ENCODE measurements at regions not wholly inside any gene's neighbourhood (a gene's known extent, or its start where the extent isn't known, plus 50 kb on each side); places are given as distances from the start of the nearest gene placed in this dataset.

DNA sequence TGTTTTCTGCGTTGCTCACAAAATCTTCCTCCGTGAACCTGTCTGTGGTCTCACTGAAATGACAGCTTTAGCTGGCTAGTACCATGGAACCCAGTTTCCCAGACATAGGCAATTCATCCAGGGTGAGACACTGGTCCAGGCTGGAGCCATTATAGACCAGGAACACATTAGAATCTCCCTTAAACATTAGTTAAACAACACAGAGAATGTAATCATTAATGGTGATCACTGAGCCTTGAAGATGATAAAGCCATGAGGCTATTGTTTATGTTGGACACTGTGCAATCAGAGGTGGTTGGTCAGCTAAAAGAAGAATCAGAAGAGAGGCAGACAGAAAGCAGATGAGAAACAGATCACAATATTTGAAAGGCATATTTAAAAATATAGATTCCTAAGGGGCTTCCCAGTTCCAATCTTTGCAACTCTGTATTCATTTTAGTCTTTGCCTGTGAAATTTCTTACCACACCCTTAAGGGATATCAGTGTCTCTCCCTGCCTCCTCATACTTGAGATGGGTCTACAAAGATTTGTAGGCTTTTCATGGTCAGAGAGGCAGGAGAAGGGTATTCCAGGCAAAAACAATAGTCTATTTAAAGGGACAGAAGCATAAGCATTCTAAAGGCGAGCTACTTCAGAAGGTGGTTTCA lies 317.9 kb downstream of the MAP2K6 start:
- Histone ChIP-seq H3K36me3 (ENCODE audit: insufficient read depth, low read length) (no peaks in the 10 kb centered on the region), H3K4me1 (ENCODE audit: insufficient read depth, low read length) (no peaks in the 10 kb centered on the region), H3K27me3 (ENCODE audit: insufficient read depth, low read length) (no peaks in the 10 kb centered on the region)

DNA sequence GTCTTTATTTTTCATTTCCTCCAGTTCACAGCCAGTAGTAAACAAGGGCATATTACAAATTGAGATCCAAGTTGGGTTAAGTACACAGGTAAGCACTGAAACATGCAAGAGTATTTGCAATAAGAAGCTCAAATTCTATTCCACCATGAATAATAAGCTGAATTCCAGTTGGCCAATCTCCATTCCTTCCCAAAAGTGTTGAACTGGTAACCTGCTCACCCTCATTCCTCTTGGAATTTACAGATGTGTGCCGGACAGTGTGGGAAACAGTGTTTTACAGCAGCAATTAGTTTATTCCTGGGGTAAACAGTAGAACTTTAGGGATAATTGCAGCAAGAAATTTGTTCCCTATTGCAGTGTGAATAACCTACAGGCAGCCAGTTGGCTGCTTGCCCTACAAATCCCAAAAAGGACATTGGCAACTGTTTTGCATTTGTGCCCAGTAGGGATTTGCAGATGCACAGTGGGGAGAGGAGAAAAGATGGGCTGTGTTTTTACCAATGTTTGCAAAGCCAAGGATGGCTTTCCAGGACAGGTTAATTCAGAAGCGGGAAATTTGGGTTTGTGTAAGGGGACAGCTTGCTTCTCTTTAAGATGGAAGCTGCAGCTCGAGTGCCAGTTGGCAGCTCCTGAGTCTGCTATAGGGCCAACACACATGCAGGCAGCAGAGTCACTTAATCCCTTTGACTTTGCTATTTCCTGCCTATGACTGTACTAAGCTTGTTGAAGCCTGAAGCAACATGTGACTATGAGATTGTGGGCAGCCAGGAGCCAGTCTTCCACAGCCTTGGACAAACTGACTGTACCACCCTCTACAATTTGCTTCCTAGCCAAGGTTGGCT lies 318.9 kb downstream of the MAP2K6 start:
- Histone ChIP-seq H3K4me1 (ENCODE audit: insufficient read depth, low read length) (no peaks in the 10 kb centered on the region), H3K36me3 (ENCODE audit: insufficient read depth, low read length) (no peaks in the 10 kb centered on the region), H3K27me3 (ENCODE audit: insufficient read depth, low read length) (no peaks in the 10 kb centered on the region), H3K4me3 (ENCODE audit: low read length) (no peak overlapping the region), H3K9me3 (ENCODE audit: low read length) (no peaks in the 10 kb centered on the region), H2AFZ (ENCODE audit: low read depth, low read length) (no peak overlapping the region)

More for the DNA sequence above, 317.9 kb downstream of the MAP2K6 start:
- Histone ChIP-seq H3K4me3 (ENCODE audit: low read length) (no peak overlapping the region), H2AFZ (ENCODE audit: low read depth, low read length) (no peak overlapping the region), H3K9me3 (ENCODE audit: low read length) (no peaks in the 10 kb centered on the region)

DNA sequence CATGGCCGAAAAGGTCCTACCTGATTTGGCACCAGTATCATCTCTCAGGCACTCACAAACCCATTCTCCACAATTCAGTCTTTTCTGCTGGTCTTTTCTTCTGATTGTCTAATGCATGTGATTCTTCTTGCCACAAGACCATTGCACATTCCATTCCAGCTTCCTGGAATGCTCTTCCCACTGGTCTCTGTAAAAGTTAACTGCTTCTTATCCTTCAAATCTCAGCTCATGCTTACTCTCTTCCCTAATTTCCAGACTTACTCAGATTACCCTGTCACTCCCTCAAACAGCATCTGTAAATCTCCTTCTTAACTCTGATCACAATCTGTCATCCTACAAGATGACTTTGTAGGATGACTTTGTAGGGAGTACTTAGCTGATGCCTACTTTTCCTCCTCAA lies 320.2 kb downstream of the MAP2K6 start:
- Histone ChIP-seq H3K36me3 (ENCODE audit: insufficient read depth, low read length) (no peaks in the 10 kb centered on the region), H3K9me3 (ENCODE audit: low read length) (no peaks in the 10 kb centered on the region), H3K4me3 (ENCODE audit: low read length) (no peak overlapping the region), H2AFZ (ENCODE audit: low read depth, low read length) (no peak overlapping the region), H3K27me3 (ENCODE audit: insufficient read depth, low read length) (no peaks in the 10 kb centered on the region), H3K4me1 (ENCODE audit: insufficient read depth, low read length) (no peaks in the 10 kb centered on the region)

DNA sequence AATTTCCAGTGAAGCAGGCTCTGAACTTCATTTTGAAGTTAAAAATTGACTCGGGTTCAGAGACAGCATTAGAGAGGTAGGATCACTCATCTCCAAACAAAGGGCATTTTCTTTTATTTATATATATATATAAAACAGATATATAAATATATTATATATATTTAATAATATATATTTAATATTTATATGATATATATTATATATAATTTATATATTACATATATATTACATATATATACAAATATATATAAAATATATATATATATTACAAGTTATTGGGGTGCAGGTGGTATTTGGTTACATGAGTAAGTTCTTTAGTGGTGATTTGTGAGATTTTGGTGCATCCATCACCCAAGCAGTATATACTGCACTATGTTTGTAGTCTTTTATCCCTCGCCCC lies 320.8 kb downstream of the MAP2K6 start:
- Histone ChIP-seq H3K4me1 (ENCODE audit: insufficient read depth, low read length) (no peaks in the 10 kb centered on the region), H3K9me3 (ENCODE audit: low read length) (no peaks in the 10 kb centered on the region), H3K36me3 (ENCODE audit: insufficient read depth, low read length) (no peaks in the 10 kb centered on the region), H2AFZ (ENCODE audit: low read depth, low read length) (no peak overlapping the region), H3K4me3 (ENCODE audit: low read length) (no peak overlapping the region), H3K27me3 (ENCODE audit: insufficient read depth, low read length) (no peaks in the 10 kb centered on the region)

DNA sequence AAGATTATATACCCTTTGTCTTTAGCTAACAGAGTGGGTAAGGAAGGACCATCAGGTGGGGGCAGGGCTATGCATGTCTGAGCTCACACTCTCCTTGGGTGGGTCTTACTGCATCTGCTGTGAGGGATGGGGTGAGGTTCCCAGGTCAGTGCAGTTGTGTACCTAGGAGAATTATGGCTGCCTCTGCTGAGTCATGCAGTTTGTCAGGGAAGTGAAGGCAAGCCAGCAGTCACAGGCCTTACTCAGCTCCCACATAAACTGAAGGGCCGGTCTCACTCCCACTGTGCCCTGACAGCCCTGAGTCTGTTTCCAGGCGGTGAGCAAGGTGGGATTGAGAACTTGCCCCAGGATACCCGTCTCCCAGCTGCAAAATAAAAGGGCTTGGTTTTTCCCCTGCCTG lies 328.6 kb downstream of the MAP2K6 start:
- Histone ChIP-seq H3K4me1 (ENCODE audit: insufficient read depth, low read length) (no peaks in the 10 kb centered on the region), H2AFZ (ENCODE audit: low read depth, low read length) (no peak overlapping the region), H3K9me3 (ENCODE audit: low read length) (no peaks in the 10 kb centered on the region), H3K27me3 (ENCODE audit: insufficient read depth, low read length) (no peaks in the 10 kb centered on the region), H3K36me3 (ENCODE audit: insufficient read depth, low read length) (no peaks in the 10 kb centered on the region), H3K4me3 (ENCODE audit: low read length) (no peak overlapping the region)

DNA sequence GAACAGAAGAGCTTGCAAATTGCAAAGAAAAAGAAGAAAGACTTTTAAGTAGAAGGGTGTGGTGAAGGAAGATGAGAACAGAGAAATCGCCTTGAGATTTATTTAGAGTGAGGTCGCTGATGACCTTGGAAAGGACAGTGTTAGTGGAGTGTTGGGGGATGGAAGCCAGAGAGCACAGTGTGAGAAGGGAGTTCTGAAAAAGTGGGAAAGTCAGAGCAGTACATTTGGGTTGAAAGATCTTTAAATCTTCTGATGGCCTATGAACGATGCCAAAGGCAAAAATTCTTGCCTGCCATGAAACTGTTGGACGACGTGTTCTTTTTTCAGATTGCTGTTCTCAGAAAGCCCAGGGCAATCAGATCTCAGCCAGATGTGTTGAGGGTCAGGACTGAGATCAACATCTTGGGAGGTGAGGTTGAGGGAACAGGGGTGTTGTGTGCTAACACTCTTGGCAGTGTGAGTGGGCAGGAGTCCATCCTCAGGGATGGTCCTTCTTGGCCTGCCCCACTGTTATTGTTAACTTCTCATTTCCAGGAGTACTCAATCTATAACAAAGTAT lies 330.1 kb downstream of the MAP2K6 start:
- Histone ChIP-seq H3K36me3 (ENCODE audit: insufficient read depth, low read length) (no peaks in the 10 kb centered on the region), H2AFZ (ENCODE audit: low read depth, low read length) (no peak overlapping the region), H3K9me3 (ENCODE audit: low read length) (no peaks in the 10 kb centered on the region), H3K4me3 (ENCODE audit: low read length) (no peak overlapping the region), H3K27me3 (ENCODE audit: insufficient read depth, low read length) (no peaks in the 10 kb centered on the region), H3K4me1 (ENCODE audit: insufficient read depth, low read length) (no peaks in the 10 kb centered on the region)

DNA sequence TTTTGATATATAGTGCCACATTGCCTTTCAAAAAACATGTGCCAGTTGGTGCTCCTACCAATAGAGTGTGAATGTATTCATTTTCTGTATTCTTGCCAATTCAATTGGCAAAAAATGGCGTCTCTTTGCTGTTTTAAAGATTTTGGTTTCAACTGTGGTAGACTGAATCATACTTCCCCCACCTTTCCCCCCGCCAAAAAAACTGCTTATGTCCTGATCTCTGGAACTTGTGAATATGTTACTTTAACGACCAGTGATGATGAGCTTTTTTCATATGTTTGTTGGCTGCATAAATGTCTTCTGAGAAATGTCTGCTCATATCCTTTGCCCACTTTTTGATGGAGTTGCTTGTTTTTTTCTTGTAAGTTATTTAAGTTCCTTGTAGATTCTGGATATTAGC lies 325.1 kb upstream of the KCNJ16 start:
- H3K9me3 ChIP-seq (ENCODE audit: low read length): no peaks in the 10 kb centered on the region
- no peaks in the 10 kb centered on the region for H3K4me1 ChIP-seq (ENCODE audit: insufficient read depth, low read length)
- no peaks in the 10 kb centered on the region for H3K36me3 ChIP-seq (ENCODE audit: insufficient read depth, low read length)
- H3K27me3 ChIP-seq (ENCODE audit: insufficient read depth, low read length): no peaks in the 10 kb centered on the region
- H3K4me3 ChIP-seq (ENCODE audit: low read length): no peak overlapping the region
- no peak overlapping the region for H2AFZ ChIP-seq (ENCODE audit: low read depth, low read length)

DNA sequence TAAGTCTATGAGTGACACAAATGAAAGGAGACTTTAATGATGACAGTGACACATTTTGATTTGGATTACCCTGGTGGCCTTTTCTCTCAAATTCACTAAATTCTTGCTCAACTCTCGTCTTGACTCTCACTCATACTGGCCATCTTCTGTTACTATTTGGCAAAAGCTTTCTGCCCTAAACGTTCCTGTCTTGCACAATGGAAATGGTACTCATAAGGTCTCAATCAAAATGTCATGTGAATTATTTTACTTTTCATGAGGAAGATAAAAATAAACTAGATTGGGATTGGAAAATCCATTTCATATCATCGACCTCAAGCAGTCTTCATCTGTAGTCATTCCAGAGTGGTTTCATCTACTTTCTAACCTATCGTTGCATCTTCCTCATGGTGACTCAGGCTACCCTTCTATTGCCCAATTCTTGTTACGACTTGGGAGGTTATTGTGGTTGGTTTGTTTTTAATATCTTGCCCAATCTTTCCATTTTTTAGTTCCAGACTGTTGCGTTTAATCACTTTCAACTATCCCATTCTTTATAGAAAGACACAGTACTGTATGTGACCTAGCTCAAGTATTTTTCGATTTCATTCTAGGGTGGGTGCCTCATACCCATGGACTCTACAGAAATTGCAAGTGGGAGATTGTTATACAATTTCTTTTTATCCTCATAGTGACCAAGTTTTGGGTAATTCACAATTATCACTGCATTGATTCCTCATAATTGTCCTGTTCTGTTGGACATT lies 317.2 kb upstream of the KCNJ16 start:
- Histone ChIP-seq H3K4me1 (ENCODE audit: insufficient read depth, low read length) (no peaks in the 10 kb centered on the region), H3K4me3 (ENCODE audit: low read length) (no peak overlapping the region), H3K36me3 (ENCODE audit: insufficient read depth, low read length) (no peaks in the 10 kb centered on the region), H3K27me3 (ENCODE audit: insufficient read depth, low read length) (no peaks in the 10 kb centered on the region), H2AFZ (ENCODE audit: low read depth, low read length) (no peak overlapping the region), H3K9me3 (ENCODE audit: low read length) (no peaks in the 10 kb centered on the region)

DNA sequence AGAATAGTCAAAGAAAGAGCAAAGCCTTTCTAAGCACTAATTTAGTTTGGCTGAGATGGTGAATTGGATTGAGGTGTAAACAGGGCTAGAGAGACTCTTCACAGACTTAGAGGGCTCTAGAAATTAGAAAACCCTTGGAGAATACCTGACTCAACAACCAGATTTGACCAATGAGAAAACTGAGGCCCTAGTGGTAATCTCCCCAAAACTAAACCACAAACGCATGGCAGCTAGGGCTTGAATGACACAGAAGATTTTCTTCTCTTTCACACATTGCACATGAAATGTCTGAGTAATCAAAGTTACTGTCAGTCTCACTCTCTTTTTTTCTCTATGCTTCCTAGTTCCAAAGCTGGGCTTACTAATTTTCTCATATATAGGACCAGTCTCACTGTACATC lies 314.5 kb upstream of the KCNJ16 start:
- H3K36me3 ChIP-seq (ENCODE audit: insufficient read depth, low read length): no peaks in the 10 kb centered on the region
- H3K4me1 ChIP-seq (ENCODE audit: insufficient read depth, low read length): no peaks in the 10 kb centered on the region
- no peaks in the 10 kb centered on the region for H3K27me3 ChIP-seq (ENCODE audit: insufficient read depth, low read length)
- H3K9me3 ChIP-seq (ENCODE audit: low read length): no peaks in the 10 kb centered on the region
- H3K4me3 ChIP-seq (ENCODE audit: low read length): no peak overlapping the region
- H2AFZ ChIP-seq (ENCODE audit: low read depth, low read length): no peak overlapping the region

DNA sequence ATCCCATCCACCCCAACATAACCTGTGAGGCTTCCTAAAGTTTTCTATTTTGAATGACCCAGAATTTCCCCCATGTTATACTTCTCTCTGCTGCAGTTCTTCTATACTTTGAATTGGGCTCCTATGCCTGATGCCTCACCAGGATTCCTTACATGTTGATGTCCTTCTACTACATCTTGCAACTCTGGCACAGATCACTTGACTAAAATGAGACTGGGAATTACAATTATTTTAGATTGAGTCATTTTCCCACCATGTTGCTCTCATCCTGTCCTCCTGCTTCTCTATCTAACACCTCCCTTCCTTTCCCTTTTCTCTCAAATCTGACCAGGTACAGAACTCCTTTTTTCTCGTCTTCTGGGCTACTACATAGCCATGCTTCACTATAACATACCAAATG lies 314.0 kb upstream of the KCNJ16 start:
- H2AFZ ChIP-seq (ENCODE audit: low read depth, low read length): no peak overlapping the region
- no peaks in the 10 kb centered on the region for H3K36me3 ChIP-seq (ENCODE audit: insufficient read depth, low read length)
- no peaks in the 10 kb centered on the region for H3K4me1 ChIP-seq (ENCODE audit: insufficient read depth, low read length)
- no peaks in the 10 kb centered on the region for H3K27me3 ChIP-seq (ENCODE audit: insufficient read depth, low read length)
- H3K9me3 ChIP-seq (ENCODE audit: low read length): no peaks in the 10 kb centered on the region
- no peak overlapping the region for H3K4me3 ChIP-seq (ENCODE audit: low read length)

DNA sequence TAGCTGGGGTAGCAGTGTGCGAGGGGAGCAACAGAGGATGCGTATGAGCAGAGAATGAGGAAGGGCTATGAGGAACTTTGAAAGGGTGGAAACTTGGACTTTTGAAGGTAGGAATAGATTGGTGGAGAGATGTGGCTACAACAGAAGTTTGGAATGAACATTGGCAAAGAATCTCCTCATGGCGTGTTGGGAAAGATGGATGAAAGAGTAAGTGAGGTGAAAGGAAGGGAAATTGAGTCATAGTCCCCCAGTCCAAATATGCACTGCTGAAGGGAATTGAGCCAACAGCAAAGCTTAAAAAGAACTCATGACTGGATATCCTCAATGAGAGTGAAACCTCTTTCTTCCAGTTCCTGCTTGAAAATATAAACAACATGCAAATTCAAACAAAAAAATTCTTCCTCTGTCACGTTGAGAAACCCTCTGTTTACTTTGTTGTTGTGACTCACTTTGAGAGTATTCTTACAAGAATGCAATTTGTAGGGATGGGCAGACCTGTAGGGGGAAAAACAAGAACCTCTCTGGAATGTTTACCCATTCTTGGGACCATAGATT lies 313.2 kb upstream of the KCNJ16 start:
- no peaks in the 10 kb centered on the region for H3K9me3 ChIP-seq (ENCODE audit: low read length)
- no peak overlapping the region for H2AFZ ChIP-seq (ENCODE audit: low read depth, low read length)
- H3K27me3 ChIP-seq (ENCODE audit: insufficient read depth, low read length): no peaks in the 10 kb centered on the region
- H3K4me1 ChIP-seq (ENCODE audit: insufficient read depth, low read length): no peaks in the 10 kb centered on the region
- no peak overlapping the region for H3K4me3 ChIP-seq (ENCODE audit: low read length)
- no peaks in the 10 kb centered on the region for H3K36me3 ChIP-seq (ENCODE audit: insufficient read depth, low read length)

DNA sequence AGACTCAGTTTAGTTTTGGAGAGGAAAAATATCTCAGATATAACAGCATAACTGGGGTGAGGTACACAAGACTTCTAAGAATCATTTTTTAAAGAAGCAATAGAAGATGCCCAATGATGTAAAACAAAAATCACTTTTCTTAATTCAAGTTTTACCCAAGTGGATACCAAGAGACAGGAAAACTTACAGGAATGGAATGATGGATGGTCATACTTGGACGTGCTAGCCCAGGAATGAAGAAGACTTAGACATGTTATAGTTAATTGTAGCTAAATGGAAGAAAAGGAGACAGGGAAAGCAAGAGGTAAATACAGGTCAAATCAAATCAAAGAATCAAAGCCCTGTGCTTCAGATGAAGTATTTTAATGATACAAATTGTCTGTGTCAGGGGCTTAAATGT lies 312.7 kb upstream of the KCNJ16 start:
- no peak overlapping the region for H2AFZ ChIP-seq (ENCODE audit: low read depth, low read length)
- H3K27me3 ChIP-seq (ENCODE audit: insufficient read depth, low read length): no peaks in the 10 kb centered on the region
- no peaks in the 10 kb centered on the region for H3K36me3 ChIP-seq (ENCODE audit: insufficient read depth, low read length)
- H3K4me3 ChIP-seq (ENCODE audit: low read length): no peak overlapping the region
- H3K9me3 ChIP-seq (ENCODE audit: low read length): no peaks in the 10 kb centered on the region
- H3K4me1 ChIP-seq (ENCODE audit: insufficient read depth, low read length): no peaks in the 10 kb centered on the region

DNA sequence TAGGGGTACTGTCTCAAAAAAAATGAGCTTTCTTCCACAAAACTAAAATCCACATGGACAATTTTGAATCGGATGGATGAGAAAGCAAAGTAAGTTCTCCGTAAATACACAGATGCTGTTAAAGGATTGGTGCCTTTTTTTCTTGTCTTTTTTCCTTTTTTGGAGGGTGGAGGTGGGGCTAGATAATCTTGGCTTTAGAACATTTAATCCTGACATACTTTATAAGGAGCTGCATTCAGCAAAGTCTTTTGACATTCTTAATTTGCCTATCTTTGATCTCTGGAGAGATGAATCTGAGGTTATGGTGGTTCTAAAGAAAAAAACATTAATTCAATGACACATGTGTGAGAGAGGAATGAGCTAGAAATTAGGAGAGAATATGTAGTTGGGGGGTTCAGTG lies 312.3 kb upstream of the KCNJ16 start:
- Histone ChIP-seq H3K36me3 (ENCODE audit: insufficient read depth, low read length) (no peaks in the 10 kb centered on the region), H3K4me3 (ENCODE audit: low read length) (no peak overlapping the region), H3K9me3 (ENCODE audit: low read length) (no peaks in the 10 kb centered on the region), H3K4me1 (ENCODE audit: insufficient read depth, low read length) (no peaks in the 10 kb centered on the region), H2AFZ (ENCODE audit: low read depth, low read length) (no peak overlapping the region), H3K27me3 (ENCODE audit: insufficient read depth, low read length) (no peaks in the 10 kb centered on the region)
